NT2/D1 (cell line): ENCODE measurements at regions not wholly inside any gene's neighbourhood (a gene's known extent, or its start where the extent isn't known, plus 50 kb on each side); places are given as distances from the start of the nearest gene placed in this dataset.
"Not testable (repeated sequence)": the region's sequence is repeated elsewhere in the genome, so short reads cannot be mapped to it uniquely, and the experiment has no call there.

ENCODE experiments used
- DNase-seq: peaks from one replicate; pipeline ENCODE4 v3.0.0-alpha.2; 2011; ENCODE audit warnings: low read depth, low spot score
- H3K27me3 ChIP-seq: 2 replicates; pipeline ENCODE4 v1.6.0; 2011; ENCODE audit warnings: mild to moderate bottlenecking; ENCODE audit not compliant: insufficient read length, insufficient read depth
- H3K36me3 ChIP-seq: 2 replicates; pipeline ENCODE4 v1.6.1; 2011; ENCODE audit warnings: mild to moderate bottlenecking, low read length, mixed read lengths; ENCODE audit not compliant: insufficient read depth, insufficient read length
- H3K4me1 ChIP-seq: 2 replicates; pipeline ENCODE4 v1.5.1; 2011; ENCODE audit not compliant: insufficient read depth, insufficient read length
- H3K4me3 ChIP-seq: 2 replicates; pipeline ENCODE4 v1.5.1; 2011; ENCODE audit warnings: low read depth; ENCODE audit not compliant: insufficient read length
- H3K9ac ChIP-seq: 2 replicates; pipeline ENCODE4 v1.6.0; 2011; ENCODE audit warnings: low read depth; ENCODE audit not compliant: insufficient read length
- H3K9me3 ChIP-seq: 2 replicates; pipeline ENCODE4 v1.5.1; 2011; ENCODE audit warnings: mild to moderate bottlenecking, low read length; ENCODE audit not compliant: insufficient read depth
- SUZ12 ChIP-seq: IDR thresholded peaks from 2 replicates; pipeline ENCODE4 v1.6.1; 2011; ENCODE audit not compliant: insufficient read length, insufficient read depth; ENCODE audit errors: extremely low read depth
- YY1 ChIP-seq: IDR thresholded peaks from 2 replicates; pipeline ENCODE4 v1.6.1; 2011; ENCODE audit not compliant: insufficient read length, insufficient read depth
- ZNF274 ChIP-seq: IDR thresholded peaks from 2 replicates; pipeline ENCODE4 v1.6.1; 2011; ENCODE audit warnings: mild to moderate bottlenecking, low read depth, low read length

GRCh38 chr21:15289896-15290841 lies 225.4 kb upstream of the NRIP1 start:
- no peak overlapping the region for H3K4me3 ChIP-seq
- no peaks in the 10 kb centered on the region for H3K36me3 ChIP-seq

GRCh38 chr21:15291621-15292266 lies 226.9 kb upstream of the NRIP1 start:
- Histone ChIP-seq H3K27me3 (no peaks in the 10 kb centered on the region), H3K36me3 (no peaks in the 10 kb centered on the region), H3K9me3 (0 out of 2 replicates have a peak, but pooled peaks cover 8% of the 10 kb centered on the region), H3K4me1 (no peaks in the 10 kb centered on the region), H3K9ac (no peak overlapping the region), H3K4me3 (no peak overlapping the region)
- no peak for DNase-seq
- TF ChIP-seq SUZ12, result no peak
- no peak for TF ChIP-seq YY1
- TF ChIP-seq ZNF274, result no peak

More at GRCh38 chr21:15289896-15290841, 225.4 kb upstream of the NRIP1 start:
- no peak for TF ChIP-seq YY1
- TF ChIP-seq ZNF274, result no peak
- Histone ChIP-seq H3K9me3 (0 out of 2 replicates have a peak, but pooled peaks cover 8% of the 10 kb centered on the region), H3K4me1 (no peaks in the 10 kb centered on the region), H3K9ac (no peak overlapping the region), H3K27me3 (no peaks in the 10 kb centered on the region)
- DNase-seq, result no peak

DNA sequence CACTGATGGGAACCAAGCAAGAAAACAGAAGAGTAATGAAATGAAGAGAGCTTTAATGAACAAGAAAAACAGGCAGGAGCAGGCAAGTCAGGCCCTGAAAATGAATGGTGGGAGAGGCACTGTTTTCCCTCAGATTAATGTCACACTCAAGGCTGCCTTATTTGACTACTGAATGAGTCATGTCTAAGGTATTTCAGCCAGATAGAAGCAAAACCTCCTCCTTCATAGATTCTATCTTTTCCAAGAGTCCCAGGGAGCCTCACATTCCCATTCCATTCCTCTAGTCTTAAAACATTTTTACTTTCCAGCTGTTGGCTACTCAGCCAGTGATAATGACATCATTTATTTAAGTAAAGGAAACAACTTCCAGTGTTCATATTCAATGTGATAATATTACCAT lies 228.4 kb upstream of the NRIP1 start:
- TF ChIP-seq SUZ12 (no peak), ZNF274 (no peak), YY1 (no peak)
- 0 out of 2 replicates have a peak, but pooled peaks cover 8% of the 10 kb centered on the region for H3K9me3 ChIP-seq
- no peaks in the 10 kb centered on the region for H3K27me3 ChIP-seq
- DNase-seq, result peak; percentile 74
- no peak overlapping the region for H3K9ac ChIP-seq
- no peak overlapping the region for H3K4me3 ChIP-seq
- no peaks in the 10 kb centered on the region for H3K4me1 ChIP-seq
- no peaks in the 10 kb centered on the region for H3K36me3 ChIP-seq

DNA sequence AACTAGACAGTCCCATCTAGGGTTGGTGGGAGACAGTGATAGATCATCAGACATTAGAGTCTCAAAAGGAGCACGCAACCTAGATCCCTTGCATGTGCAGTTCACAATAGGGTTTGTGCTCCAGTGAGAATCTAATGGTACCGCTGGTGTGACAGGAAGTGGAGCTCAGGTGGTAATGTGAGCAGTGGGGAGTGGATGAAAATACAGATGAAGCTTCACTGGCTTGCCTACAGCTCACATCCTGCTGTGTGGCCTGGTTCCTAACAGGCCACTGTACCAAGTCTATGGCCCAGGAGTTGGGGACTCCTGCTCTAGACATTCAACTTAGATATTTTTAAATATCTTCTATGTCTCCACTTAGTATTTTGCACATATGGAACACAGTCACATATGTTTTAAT lies 231.1 kb upstream of the NRIP1 start:
- TF ChIP-seq SUZ12 (no peak), YY1 (no peak)
- no peak for DNase-seq
- Histone ChIP-seq H3K9ac (no peak overlapping the region), H3K27me3 (no peaks in the 10 kb centered on the region), H3K4me3 (no peak overlapping the region), H3K36me3 (no peaks in the 10 kb centered on the region), H3K4me1 (no peaks in the 10 kb centered on the region), H3K9me3 (peaks cover 17% of the 10 kb centered on the region)

GRCh38 chr21:15297824-15298223 lies 233.0 kb upstream of the NRIP1 start:
- H3K9me3 ChIP-seq, result peaks cover 24% of the 10 kb centered on the region
- H3K27me3 ChIP-seq, result no peaks in the 10 kb centered on the region
- H3K36me3 ChIP-seq, result no peaks in the 10 kb centered on the region
- no peak for DNase-seq
- no peak for TF ChIP-seq YY1
- H3K4me1 ChIP-seq, result no peaks in the 10 kb centered on the region
- no peak overlapping the region for H3K9ac ChIP-seq
- H3K4me3 ChIP-seq, result no peak overlapping the region

GRCh38 chr21:15298306-15298705 lies 233.5 kb upstream of the NRIP1 start:
- Histone ChIP-seq H3K9me3 (peaks cover 24% of the 10 kb centered on the region), H3K4me1 (no peaks in the 10 kb centered on the region), H3K4me3 (no peak overlapping the region), H3K36me3 (no peaks in the 10 kb centered on the region), H3K9ac (no peak overlapping the region), H3K27me3 (no peaks in the 10 kb centered on the region)
- no peak for TF ChIP-seq YY1
- no peak for TF ChIP-seq ZNF274
- TF ChIP-seq SUZ12, result no peak
- DNase-seq, result no peak

GRCh38 chr21:15298755-15299154 lies 234.0 kb upstream of the NRIP1 start:
- not testable (repeated sequence) for DNase-seq, H3K27me3 ChIP-seq, H3K4me1 ChIP-seq, H3K4me3 ChIP-seq, H3K36me3 ChIP-seq, H3K9ac ChIP-seq
- H3K9me3 ChIP-seq, result peaks cover 24% of the 10 kb centered on the region
